B cell (primary cell): ENCODE measurements at regions not wholly inside any gene's neighbourhood (a gene's known extent, or its start where the extent isn't known, plus 50 kb on each side); places are given as distances from the start of the nearest gene placed in this dataset.

Experiments
- CTCF ChIP-seq: fragments of 200-600 bp; IDR thresholded peaks from one replicate; pipeline ENCODE4 v1.8.0; 2022; ENCODE audit warnings: antibody characterized with exemption, mild to moderate bottlenecking
- EZH2 ChIP-seq: IDR thresholded peaks from 2 replicates; pipeline ENCODE4 v1.6.1; 2012; ENCODE audit warnings: borderline replicate concordance, low read depth, mild to moderate bottlenecking, moderate library complexity, low read length; ENCODE audit not compliant: insufficient read depth, poor library complexity, severe bottlenecking

GRCh38 chr6:22940581-22941290, 371.4 kb downstream of the HDGFL1 start:
- TF ChIP-seq CTCF (no peak), EZH2 (no peak)
